Left ventricle myocardium inferior (tissue), 1 donor: ENCODE measurements at regions not wholly inside any gene's neighbourhood (a gene's known extent, or its start where the extent isn't known, plus 50 kb on each side); places are given as distances from the start of the nearest gene placed in this dataset.

Source experiments
- DNase-seq: peaks from one replicate; pipeline ENCODE4 v3.0.0-alpha.2; 2020
- H3K27ac ChIP-seq: fragments of 200-600 bp; replicated peaks from 2 replicates; pipeline ENCODE4 v1.8.0; 2021
- H3K27me3 ChIP-seq: fragments of 200-600 bp; 2 replicates; pipeline ENCODE4 v1.8.0; 2021; ENCODE audit warnings: low read depth
- H3K36me3 ChIP-seq: fragments of 200-600 bp; 2 replicates; pipeline ENCODE4 v1.8.0; 2021
- H3K4me1 ChIP-seq: fragments of 200-600 bp; 2 replicates; pipeline ENCODE4 v1.8.0; 2021
- H3K4me3 ChIP-seq: fragments of 200-600 bp; 2 replicates; pipeline ENCODE4 v1.8.0; 2021; ENCODE audit warnings: mild to moderate bottlenecking, moderate library complexity
- H3K9me3 ChIP-seq: fragments of 200-600 bp; replicated peaks from 2 replicates; pipeline ENCODE4 v1.8.0; 2021
- CTCF ChIP-seq: fragments of 200-600 bp; IDR thresholded peaks from 2 replicates; pipeline ENCODE4 v1.8.0; 2021; ENCODE audit warnings: antibody characterized with exemption, mild to moderate bottlenecking, borderline replicate concordance
- intact Hi-C: fragments of 100-400 bp; cut with micrococcal nuclease; formaldehyde crosslinking; loops from one replicate; pipeline ENCODE4 v1.11.0; 2022
- donor health status: DM: no; HTN: yes; CAD: no; lungs with severe emphysema.

- Histone ChIP-seq H3K4me3 (no peak overlapping the region), H3K27me3 (no peaks in the 10 kb centered on the region), H3K9me3 (no peaks in the 10 kb centered on the region), H3K4me1 (no peaks in the 10 kb centered on the region), H3K27ac (no peak overlapping the region), H3K36me3 (no peaks in the 10 kb centered on the region)
- TF ChIP-seq CTCF: no peak
- intact Hi-C loops: no loop called here
- DNase-seq: no peak
Measured at GRCh38 chr7:84757761-84758160, 429.1 kb downstream of the SEMA3D start.

- intact Hi-C loops: no loop called here
- no peak for TF ChIP-seq CTCF
- Histone ChIP-seq H3K27ac (no peak overlapping the region), H3K4me3 (no peak overlapping the region), H3K4me1 (peaks cover 7% of the 10 kb centered on the region), H3K27me3 (no peaks in the 10 kb centered on the region), H3K9me3 (no peaks in the 10 kb centered on the region), H3K36me3 (no peaks in the 10 kb centered on the region)
- DNase-seq: no peak
Measured at GRCh38 chr7:84746353-84746752, 440.5 kb downstream of the SEMA3D start.

- no peak for DNase-seq
Measured at GRCh38 chr7:84744385-84744784, 442.5 kb downstream of the SEMA3D start.

GRCh38 chr7:84738583-84739150 is 448.2 kb downstream of the SEMA3D start:
- intact Hi-C loops: no loop called here
- Histone ChIP-seq H3K36me3 (no peaks in the 10 kb centered on the region), H3K4me1 (no peaks in the 10 kb centered on the region), H3K27ac (no peak overlapping the region), H3K27me3 (no peaks in the 10 kb centered on the region), H3K4me3 (no peak overlapping the region), H3K9me3 (no peaks in the 10 kb centered on the region)
- TF ChIP-seq CTCF: no peak
- DNase-seq: no peak

More at GRCh38 chr7:84744385-84744784, 442.5 kb downstream of the SEMA3D start:
- intact Hi-C loops: no loop called here
- H3K4me3 ChIP-seq: no peak overlapping the region
- H3K27me3 ChIP-seq: no peaks in the 10 kb centered on the region
- no peaks in the 10 kb centered on the region for H3K9me3 ChIP-seq
- no peaks in the 10 kb centered on the region for H3K36me3 ChIP-seq
- no peak for TF ChIP-seq CTCF
- H3K27ac ChIP-seq: no peak overlapping the region
- peaks cover 7% of the 10 kb centered on the region for H3K4me1 ChIP-seq

- Histone ChIP-seq H3K4me1 (no peaks in the 10 kb centered on the region), H3K27ac (no peak overlapping the region), H3K36me3 (no peaks in the 10 kb centered on the region), H3K9me3 (peaks cover 14% of the 10 kb centered on the region), H3K27me3 (no peaks in the 10 kb centered on the region), H3K4me3 (no peak overlapping the region)
- no peak for DNase-seq
- intact Hi-C loops: no loop called here
- TF ChIP-seq CTCF: no peak
Measured at GRCh38 chr7:84735677-84736076, 451.2 kb downstream of the SEMA3D start.
